Keratinocyte (primary cell): ENCODE measurements at regions not wholly inside any gene's neighbourhood (a gene's known extent, or its start where the extent isn't known, plus 50 kb on each side); places are given as distances from the start of the nearest gene placed in this dataset.

Source experiments
- DNase-seq: peaks from one replicate; pipeline ENCODE4 v3.0.0-alpha.2; 2011; ENCODE audit warnings: low read depth, missing footprints, low spot score
- FAIRE-seq: peaks from 2 replicates; lab custom pipeline; 2011; peaks lifted over from hg19 to GRCh38; lab: Jason Lieb, UNC
- H2AFZ ChIP-seq: 2 replicates; pipeline ENCODE4 v1.6.0; 2012; ENCODE audit warnings: low read length, control low read depth, inconsistent platforms; ENCODE audit not compliant: control insufficient read depth
- H3K27ac ChIP-seq: 2 replicates; pipeline ENCODE4 v1.5.1; 2011; ENCODE audit warnings: low read length; ENCODE audit not compliant: control insufficient read depth, insufficient read depth
- H3K27me3 ChIP-seq: 3 replicates; pipeline ENCODE4 v1.6.0; 2011; ENCODE audit warnings: low read length; ENCODE audit not compliant: control insufficient read depth, insufficient read depth; ENCODE audit errors: extremely low read depth
- H3K36me3 ChIP-seq, 2 experiments: 2 replicates in 1 of 2; 3 replicates in 1 of 2; pipeline ENCODE4 v1.5.1; 2011; ENCODE audit warnings: low read length in 2 of 2, mild to moderate bottlenecking in 1 of 2; ENCODE audit not compliant: control insufficient read depth in 2 of 2, insufficient read depth in 2 of 2; ENCODE audit errors: extremely low read depth in 1 of 2
- H3K4me1 ChIP-seq: 3 replicates; pipeline ENCODE4 v1.5.1; 2011; ENCODE audit warnings: low read length; ENCODE audit not compliant: control insufficient read depth, insufficient read depth; ENCODE audit errors: extremely low read depth
- H3K4me2 ChIP-seq: 3 replicates; pipeline ENCODE4 v1.6.0; 2011; ENCODE audit warnings: low read depth, low read length; ENCODE audit not compliant: control insufficient read depth, insufficient read depth; ENCODE audit errors: extremely low read depth
- H3K4me3 ChIP-seq, 3 experiments: fragments of 200-600 bp in 1 of 3; sonication (generic) in 1 of 3; 2 replicates in 2 of 3; 3 replicates in 1 of 3; pipeline ENCODE4 v1.5.1; 2011 to 2016; ENCODE audit warnings: low read length in 3 of 3, mild to moderate bottlenecking in 3 of 3, control low read depth in 2 of 3, inconsistent platforms in 1 of 3, low read depth in 1 of 3, mixed read lengths in 1 of 3, mixed run types in 1 of 3, moderate library complexity in 1 of 3; ENCODE audit not compliant: control insufficient read depth in 2 of 3, insufficient read depth in 2 of 3; ENCODE audit errors: extremely low read depth in 1 of 3
- H3K79me2 ChIP-seq: 2 replicates; pipeline ENCODE4 v1.6.0; 2012; ENCODE audit warnings: low read length; ENCODE audit not compliant: control insufficient read depth, insufficient read depth
- H3K9ac ChIP-seq: 3 replicates; pipeline ENCODE4 v1.6.0; 2011; ENCODE audit warnings: low read length; ENCODE audit not compliant: control insufficient read depth, insufficient read depth; ENCODE audit errors: extremely low read depth
- H3K9me1 ChIP-seq: 3 replicates; pipeline ENCODE4 v1.6.0; 2011; ENCODE audit warnings: low read length; ENCODE audit not compliant: control insufficient read depth, insufficient read depth; ENCODE audit errors: extremely low read depth
- H3K9me3 ChIP-seq: 2 replicates; pipeline ENCODE4 v1.5.1; 2012; ENCODE audit warnings: low read depth, low read length; ENCODE audit not compliant: control insufficient read depth
- H4K20me1 ChIP-seq: 3 replicates; pipeline ENCODE4 v1.6.0; 2011; ENCODE audit warnings: low read length; ENCODE audit not compliant: control insufficient read depth, insufficient read depth; ENCODE audit errors: extremely low read depth
- CTCF ChIP-seq, 3 experiments: IDR thresholded peaks in 1 of 3; conservative IDR thresholded peaks in 1 of 3; optimal IDR thresholded peaks in 1 of 3; 2 replicates in 2 of 3; 3 replicates in 1 of 3; pipeline versions ENCODE3 to v1.5.1; 2011; ENCODE audit warnings: low read length in 3 of 3, mild to moderate bottlenecking in 3 of 3, moderate library complexity in 2 of 3, control low read depth in 1 of 3, inconsistent platforms in 1 of 3; ENCODE audit not compliant: insufficient read depth in 2 of 3; ENCODE audit errors: extremely low read depth in 1 of 3
- EZH2 ChIP-seq: IDR thresholded peaks from one replicate; pipeline ENCODE4 v1.6.1; 2012; ENCODE audit warnings: inconsistent platforms, mild to moderate bottlenecking, low read length, moderate library complexity
- dilution Hi-C: fragments of 300-500 bp; cut with MboI; formaldehyde crosslinking; loops from one replicate; pipeline ENCODE4 v1.7.0; 2020; ENCODE audit warnings: low sequenced_read_pairs; ENCODE audit not compliant: extremely low pct_ligation_motif_present

GRCh38 chr6:126661646-126662045 is 321.7 kb downstream of the CENPW start:
- TF ChIP-seq EZH2 (no peak), CTCF (optimal IDR thresholded peaks at IDR 0.05 in 1 of 3, IDR thresholded peaks at IDR 0.05 in 1 of 3, conservative IDR thresholded peaks at IDR 0.05 in 1 of 3; ENCODE audit: extremely low read depth in 1 of 3, insufficient read depth in 2 of 3, low read length in 3 of 3) (no peak)
- H3K4me3 ChIP-seq, result no peak overlapping the region
- H3K9me3 ChIP-seq, result no peaks in the 10 kb centered on the region
- FAIRE-seq (no peak), DNase-seq (no peak)
- H3K79me2 ChIP-seq, result no peaks in the 10 kb centered on the region
- dilution Hi-C loops, result no loop called here
- no peak overlapping the region for H2AFZ ChIP-seq
- H4K20me1 ChIP-seq, result no peaks in the 10 kb centered on the region
- no peak overlapping the region for H3K4me2 ChIP-seq
- no peaks in the 10 kb centered on the region for H3K36me3 ChIP-seq
- H3K9ac ChIP-seq, result no peak overlapping the region
- H3K27me3 ChIP-seq, result no peaks in the 10 kb centered on the region
- no peaks in the 10 kb centered on the region for H3K4me1 ChIP-seq
- H3K27ac ChIP-seq, result no peak overlapping the region
- no peaks in the 10 kb centered on the region for H3K9me1 ChIP-seq

DNA sequence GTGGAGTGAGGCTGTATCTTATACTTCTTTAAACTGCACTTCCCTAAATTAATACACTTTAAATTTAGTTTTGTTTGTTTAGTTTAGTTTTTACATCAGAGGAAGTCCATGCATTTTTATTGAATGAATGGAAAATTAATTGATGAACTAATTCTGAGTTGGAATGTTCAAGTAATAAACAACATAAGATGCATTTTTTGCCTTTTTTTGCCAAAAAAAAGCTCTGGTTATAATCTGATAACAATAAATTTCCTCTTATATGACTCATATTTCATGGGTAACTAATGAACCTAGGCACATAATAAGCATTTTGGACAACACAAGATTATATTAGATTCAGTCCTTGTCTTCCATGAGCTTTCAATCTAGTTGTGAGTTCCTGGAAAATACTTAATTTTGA is 323.1 kb downstream of the CENPW start:
- no peaks in the 10 kb centered on the region for H3K9me3 ChIP-seq
- dilution Hi-C loops, result no loop called here
- H3K4me3 ChIP-seq, result no peak overlapping the region
- H3K27ac ChIP-seq, result no peak overlapping the region
- H3K36me3 ChIP-seq, result no peaks in the 10 kb centered on the region
- no peaks in the 10 kb centered on the region for H3K27me3 ChIP-seq
- DNase-seq (no peak), FAIRE-seq (no peak)
- TF ChIP-seq CTCF (optimal IDR thresholded peaks at IDR 0.05 in 1 of 3, IDR thresholded peaks at IDR 0.05 in 1 of 3, conservative IDR thresholded peaks at IDR 0.05 in 1 of 3; ENCODE audit: extremely low read depth in 1 of 3, insufficient read depth in 2 of 3, low read length in 3 of 3), result no peak
- no peak for TF ChIP-seq EZH2
- no peaks in the 10 kb centered on the region for H3K4me1 ChIP-seq
- no peak overlapping the region for H3K9ac ChIP-seq
- H4K20me1 ChIP-seq, result no peaks in the 10 kb centered on the region
- no peaks in the 10 kb centered on the region for H3K79me2 ChIP-seq
- H3K4me2 ChIP-seq, result no peak overlapping the region
- no peaks in the 10 kb centered on the region for H3K9me1 ChIP-seq
- no peak overlapping the region for H2AFZ ChIP-seq
